Smooth muscle cell (in vitro differentiated cells): ENCODE measurements at regions not wholly inside any gene's neighbourhood (a gene's known extent, or its start where the extent isn't known, plus 50 kb on each side); places are given as distances from the start of the nearest gene placed in this dataset.

Experiments used
- DNase-seq: peaks from one replicate; lab custom pipeline; 2025; ENCODE audit not compliant: unreplicated experiment; lab: John Stamatoyannopoulos, UW
- H2AFZ ChIP-seq: fragments of 200-600 bp; sonication (generic); 2 replicates; pipeline ENCODE4 v1.6.0; 2016; ENCODE audit warnings: antibody characterized with exemption, low read depth, mild to moderate bottlenecking
- H3F3A ChIP-seq: fragments of 200-600 bp; sonication (generic); 2 replicates; pipeline ENCODE4 v1.6.0; 2017; ENCODE audit warnings: antibody characterized with exemption, low read depth
- H3K27ac ChIP-seq: fragments of 200-600 bp; sonication (generic); 2 replicates; pipeline ENCODE4 v1.5.1; 2016; ENCODE audit warnings: low read depth, mild to moderate bottlenecking
- H3K27me3 ChIP-seq: fragments of 200-600 bp; sonication (generic); 2 replicates; pipeline ENCODE4 v1.6.1; 2016; ENCODE audit warnings: low read depth, mild to moderate bottlenecking
- H3K36me3 ChIP-seq: fragments of 200-600 bp; sonication (generic); 2 replicates; pipeline ENCODE4 v1.5.1; 2016; ENCODE audit warnings: low read depth
- H3K4me1 ChIP-seq: fragments of 200-600 bp; sonication (generic); 2 replicates; pipeline ENCODE4 v1.5.1; 2016; ENCODE audit warnings: low read depth
- H3K4me2 ChIP-seq: fragments of 200-600 bp; sonication (generic); 2 replicates; pipeline ENCODE4 v1.6.0; 2016; ENCODE audit warnings: mild to moderate bottlenecking
- H3K4me3 ChIP-seq: fragments of 200-600 bp; sonication (generic); 2 replicates; pipeline ENCODE4 v1.5.1; 2016; ENCODE audit warnings: mild to moderate bottlenecking
- H3K79me2 ChIP-seq: fragments of 200-600 bp; sonication (generic); 2 replicates; pipeline ENCODE4 v1.6.0; 2016; ENCODE audit warnings: low read depth, mild to moderate bottlenecking
- H3K9ac ChIP-seq: fragments of 200-600 bp; sonication (generic); 2 replicates; pipeline ENCODE4 v1.6.0; 2016; ENCODE audit warnings: low read depth
- H3K9me3 ChIP-seq: fragments of 200-600 bp; sonication (generic); replicated peaks from 2 replicates; pipeline ENCODE4 v1.5.1; 2016; ENCODE audit warnings: low read depth
- H4K20me1 ChIP-seq: fragments of 200-600 bp; sonication (generic); 2 replicates; pipeline ENCODE4 v1.6.0; 2016; ENCODE audit warnings: low read depth
- CTCF ChIP-seq: fragments of 200-600 bp; sonication (generic); IDR thresholded peaks from 2 replicates; pipeline ENCODE4 v1.5.1; 2017; ENCODE audit warnings: borderline replicate concordance, mild to moderate bottlenecking, antibody characterized with exemption; ENCODE audit not compliant: insufficient read depth, poor library complexity, severe bottlenecking
- WGBS: methylation state at CpG from one replicate; pipeline ENCODE4 v1.1.7; 2016; ENCODE audit warnings: low lambda C conversion rate; 5-methylcytosine and 5-hydroxymethylcytosine counted together

- Histone ChIP-seq H3K4me1 (peaks cover 10% of the 10 kb centered on the region), H3K4me2 (no peak overlapping the region), H3K36me3 (no peaks in the 10 kb centered on the region), H3K79me2 (no peaks in the 10 kb centered on the region), H3K27me3 (no peaks in the 10 kb centered on the region), H3K9ac (no peak overlapping the region), H3K27ac (no peak overlapping the region), H3K4me3 (no peak overlapping the region), H3F3A (no peaks in the 10 kb centered on the region), H4K20me1 (no peaks in the 10 kb centered on the region), H2AFZ (no peak overlapping the region), H3K9me3 (no peaks in the 10 kb centered on the region)
- no peak for DNase-seq
- WGBS, result 93% methylated on average over 3 of the region's 3 CpGs
- no peak for TF ChIP-seq CTCF
Observed at GRCh38 chr9:117826837-117827236, 122.6 kb downstream of the TLR4 start.

GRCh38 chr9:117827456-117827855, 123.3 kb downstream of the TLR4 start:
- no peak for TF ChIP-seq CTCF
- no peak overlapping the region for H3K4me2 ChIP-seq
- peaks cover 10% of the 10 kb centered on the region for H3K4me1 ChIP-seq
- no peaks in the 10 kb centered on the region for H3K36me3 ChIP-seq
- WGBS, result 64% methylated on average over 7 of the region's 7 CpGs
- DNase-seq, result no peak
- no peak overlapping the region for H2AFZ ChIP-seq
- H3K27me3 ChIP-seq, result no peaks in the 10 kb centered on the region
- no peak overlapping the region for H3K4me3 ChIP-seq
- H4K20me1 ChIP-seq, result no peaks in the 10 kb centered on the region
- H3F3A ChIP-seq, result no peaks in the 10 kb centered on the region
- no peaks in the 10 kb centered on the region for H3K9me3 ChIP-seq
- H3K9ac ChIP-seq, result no peak overlapping the region
- H3K27ac ChIP-seq, result no peak overlapping the region
- no peaks in the 10 kb centered on the region for H3K79me2 ChIP-seq

- H3K27ac ChIP-seq, result no peak overlapping the region
- no peak overlapping the region for H3K4me3 ChIP-seq
- H3K4me2 ChIP-seq, result no peak overlapping the region
- no peaks in the 10 kb centered on the region for H3K9me3 ChIP-seq
- no peak for TF ChIP-seq CTCF
- no peaks in the 10 kb centered on the region for H3K36me3 ChIP-seq
- no peaks in the 10 kb centered on the region for H3K79me2 ChIP-seq
- no peaks in the 10 kb centered on the region for H3F3A ChIP-seq
- H3K27me3 ChIP-seq, result no peaks in the 10 kb centered on the region
- no peak for DNase-seq
- H3K9ac ChIP-seq, result no peak overlapping the region
- no peak overlapping the region for H2AFZ ChIP-seq
- H3K4me1 ChIP-seq, result peaks cover 10% of the 10 kb centered on the region
- H4K20me1 ChIP-seq, result no peaks in the 10 kb centered on the region
Observed at GRCh38 chr9:117828466-117828865, 124.3 kb downstream of the TLR4 start.

GRCh38 chr9:117835798-117836197, 131.6 kb downstream of the TLR4 start:
- Histone ChIP-seq H3K4me1 (no peaks in the 10 kb centered on the region), H3K79me2 (no peaks in the 10 kb centered on the region), H3F3A (no peaks in the 10 kb centered on the region), H3K36me3 (no peaks in the 10 kb centered on the region), H3K27me3 (no peaks in the 10 kb centered on the region), H3K9ac (no peak overlapping the region), H3K9me3 (no peaks in the 10 kb centered on the region), H3K27ac (no peak overlapping the region), H4K20me1 (no peaks in the 10 kb centered on the region), H2AFZ (no peak overlapping the region), H3K4me2 (no peak overlapping the region), H3K4me3 (no peak overlapping the region)
- no peak for DNase-seq
- 97% methylated on average over 1 of the region's 1 CpG for WGBS
- no peak for TF ChIP-seq CTCF
